ENCODE measurements at regions not wholly inside any gene's neighbourhood (a gene's known extent, or its start where the extent isn't known, plus 50 kb on each side); places are given as distances from the start of the nearest gene placed in this dataset.

DNA sequence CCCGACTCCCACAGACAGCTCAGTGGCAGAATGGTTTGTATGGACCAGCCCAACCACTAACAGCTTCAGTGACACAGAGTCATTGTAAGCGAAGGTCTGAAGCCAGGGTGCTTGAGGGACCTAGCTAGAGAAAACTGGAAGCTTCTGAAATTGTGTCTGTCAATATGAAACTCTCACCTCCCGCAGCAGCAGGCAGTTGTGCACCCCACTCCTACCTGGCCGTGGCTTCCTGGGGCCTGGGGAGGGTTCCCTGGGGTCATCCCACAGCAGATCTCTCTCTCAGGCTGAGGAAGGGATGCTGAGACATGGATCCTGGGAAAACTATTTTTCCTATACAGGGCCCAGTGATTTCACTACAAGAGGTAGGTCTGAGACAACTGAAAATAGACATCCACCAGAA, 229.5 kb downstream of the TFCP2L1 start:
- H3K27me3 Mint-ChIP-seq: peaks cover 4% of the 10 kb centered on the region
- no peak overlapping the region for H3K27ac Mint-ChIP-seq
- ChIA-PET CTCF (no interaction called here), POLR2A (no interaction called here)
- H3K36me3 Mint-ChIP-seq (ENCODE audit: low read depth): no peaks in the 10 kb centered on the region
- H3K4me1 Mint-ChIP-seq: no peaks in the 10 kb centered on the region
- no peak for ATAC-seq (ENCODE audit: low read depth)
- no peak overlapping the region for H3K4me3 Mint-ChIP-seq
- intact Hi-C loops (cut with micrococcal nuclease): no loop called here
- TF ChIP-seq, protein P1, sequence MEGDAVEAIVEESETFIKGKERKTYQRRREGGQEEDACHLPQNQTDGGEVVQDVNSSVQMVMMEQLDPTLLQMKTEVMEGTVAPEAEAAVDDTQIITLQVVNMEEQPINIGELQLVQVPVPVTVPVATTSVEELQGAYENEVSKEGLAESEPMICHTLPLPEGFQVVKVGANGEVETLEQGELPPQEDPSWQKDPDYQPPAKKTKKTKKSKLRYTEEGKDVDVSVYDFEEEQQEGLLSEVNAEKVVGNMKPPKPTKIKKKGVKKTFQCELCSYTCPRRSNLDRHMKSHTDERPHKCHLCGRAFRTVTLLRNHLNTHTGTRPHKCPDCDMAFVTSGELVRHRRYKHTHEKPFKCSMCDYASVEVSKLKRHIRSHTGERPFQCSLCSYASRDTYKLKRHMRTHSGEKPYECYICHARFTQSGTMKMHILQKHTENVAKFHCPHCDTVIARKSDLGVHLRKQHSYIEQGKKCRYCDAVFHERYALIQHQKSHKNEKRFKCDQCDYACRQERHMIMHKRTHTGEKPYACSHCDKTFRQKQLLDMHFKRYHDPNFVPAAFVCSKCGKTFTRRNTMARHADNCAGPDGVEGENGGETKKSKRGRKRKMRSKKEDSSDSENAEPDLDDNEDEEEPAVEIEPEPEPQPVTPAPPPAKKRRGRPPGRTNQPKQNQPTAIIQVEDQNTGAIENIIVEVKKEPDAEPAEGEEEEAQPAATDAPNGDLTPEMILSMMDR (IDR thresholded peaks at IDR 0.05): no peak
- DNase-seq: no peak
- H3K9me3 Mint-ChIP-seq: no peaks in the 10 kb centered on the region

DNA sequence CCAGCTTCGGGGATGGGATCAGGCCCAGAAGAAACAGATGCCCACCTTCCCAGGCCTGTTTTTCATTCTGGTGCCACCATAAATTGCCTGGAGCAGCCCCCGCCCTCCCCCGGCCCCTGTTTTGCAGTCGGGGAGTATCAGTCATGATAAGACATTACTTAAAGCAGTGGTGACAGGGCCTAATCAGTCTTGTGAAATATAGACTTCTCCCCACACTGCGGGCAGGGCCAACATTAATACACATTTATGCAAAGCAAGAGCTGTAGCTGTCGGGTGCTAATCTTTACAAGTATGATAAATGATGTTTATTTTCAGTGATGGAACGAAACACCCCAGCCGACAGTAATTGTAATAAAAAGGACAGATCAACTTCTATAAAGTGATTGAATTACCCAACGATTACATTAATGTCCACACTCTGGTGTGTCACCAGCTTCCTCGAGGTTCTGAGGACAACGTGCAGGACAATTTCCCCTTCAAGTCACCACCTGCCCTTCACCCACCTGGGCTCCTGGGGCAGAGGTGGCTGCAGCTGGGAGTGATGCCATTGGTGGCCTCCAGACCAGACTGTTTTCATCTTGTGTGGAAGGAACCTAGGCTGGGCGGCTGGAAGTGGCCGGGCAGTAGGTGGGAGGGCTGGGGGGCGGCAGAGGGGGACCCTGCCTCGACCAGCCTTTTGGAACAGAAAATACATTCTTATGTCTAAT, 226.0 kb downstream of the TFCP2L1 start:
- CTCF ChIA-PET: no interaction called here

DNA sequence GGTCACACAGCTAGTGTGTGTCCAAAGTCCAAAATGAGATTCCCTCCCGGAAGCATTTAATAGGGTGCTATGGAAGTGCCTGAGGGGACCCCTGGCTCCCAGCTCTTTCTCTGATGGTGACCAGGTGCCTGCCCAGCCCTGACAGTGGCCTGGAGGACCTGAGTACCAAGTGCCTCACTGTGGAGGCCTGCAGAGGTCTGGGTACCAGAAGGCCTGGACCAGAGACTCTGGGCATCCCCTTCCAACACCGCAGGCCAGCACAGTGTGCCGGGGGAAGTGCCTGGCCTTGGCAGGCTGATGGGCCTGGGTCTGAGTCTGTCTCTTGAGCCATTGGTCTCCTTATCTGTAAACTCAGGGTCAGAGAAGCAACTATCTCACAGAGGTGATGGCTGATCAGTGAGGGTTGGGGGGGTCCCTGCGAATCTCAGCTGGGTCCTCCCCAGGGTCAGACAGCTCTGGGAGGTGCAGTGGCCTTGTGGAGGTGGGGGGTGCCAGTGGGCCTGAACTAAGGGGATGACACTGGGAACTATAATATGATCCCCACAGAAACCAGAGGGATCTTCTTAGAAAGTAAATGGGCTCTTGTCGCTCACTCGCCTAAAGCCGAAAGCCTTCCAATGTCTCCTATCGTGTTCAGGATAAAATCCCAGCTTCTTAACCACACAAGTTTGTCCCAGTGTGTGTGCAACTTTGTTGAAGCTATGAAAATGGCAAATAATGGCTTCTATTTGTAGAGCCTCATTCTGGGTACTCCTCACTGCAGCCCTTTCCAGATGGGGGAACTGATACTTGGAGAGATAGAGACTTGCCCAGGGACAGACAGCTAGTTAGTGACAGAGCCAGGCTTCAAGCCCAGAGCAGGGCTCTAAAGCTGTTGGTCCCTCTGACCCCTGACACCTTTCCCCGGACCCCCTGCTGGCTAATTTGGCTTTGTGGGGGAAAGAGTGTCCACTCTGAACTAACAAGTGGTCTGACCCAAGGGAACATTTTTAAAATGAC, 225.1 kb downstream of the TFCP2L1 start:
- POLR2A ChIA-PET: no interaction called here
- CTCF ChIA-PET: no interaction called here
- ATAC-seq (ENCODE audit: low read depth): no peak
- no peak for DNase-seq
- H3K4me1 Mint-ChIP-seq: no peaks in the 10 kb centered on the region
- H3K36me3 Mint-ChIP-seq (ENCODE audit: low read depth): no peaks in the 10 kb centered on the region
- H3K27me3 Mint-ChIP-seq: no peaks in the 10 kb centered on the region
- no peaks in the 10 kb centered on the region for H3K9me3 Mint-ChIP-seq
- intact Hi-C loops (cut with micrococcal nuclease): no loop called here
- no peak overlapping the region for H3K4me3 Mint-ChIP-seq
- TF ChIP-seq, protein P1 (IDR thresholded peaks at IDR 0.05): no peak
- H3K27ac Mint-ChIP-seq: no peak overlapping the region

More for the DNA sequence above, 226.0 kb downstream of the TFCP2L1 start:
- ATAC-seq (ENCODE audit: low read depth) (no peak), DNase-seq (no peak)
- H3K27me3 Mint-ChIP-seq: no peaks in the 10 kb centered on the region
- no peaks in the 10 kb centered on the region for H3K9me3 Mint-ChIP-seq
- H3K4me1 Mint-ChIP-seq: no peaks in the 10 kb centered on the region
- POLR2A ChIA-PET: no interaction called here
- H3K4me3 Mint-ChIP-seq: no peak overlapping the region
- intact Hi-C loops (cut with micrococcal nuclease): no loop called here
- H3K27ac Mint-ChIP-seq: no peak overlapping the region
- no peaks in the 10 kb centered on the region for H3K36me3 Mint-ChIP-seq (ENCODE audit: low read depth)
- TF ChIP-seq, protein P1 (IDR thresholded peaks at IDR 0.05): no peak

DNA sequence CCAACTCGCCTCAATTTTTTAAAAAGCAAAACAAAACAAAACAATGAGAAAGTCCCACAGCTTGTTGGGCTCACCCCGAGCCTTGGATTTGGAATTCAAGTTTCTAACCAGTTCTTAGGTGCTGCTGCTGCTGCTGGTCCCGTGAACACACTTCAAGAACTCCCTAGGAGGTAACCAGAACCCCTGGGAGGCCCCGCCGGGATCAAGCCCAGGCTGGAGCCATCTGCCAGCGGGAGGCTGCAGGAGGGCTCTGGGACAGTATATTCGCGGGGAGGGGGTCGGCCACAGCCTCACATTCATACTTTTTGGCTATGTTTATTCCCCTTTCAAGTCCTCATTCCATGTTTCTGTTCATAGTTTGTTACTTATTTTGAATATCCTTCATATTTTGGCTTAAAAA, 223.4 kb downstream of the TFCP2L1 start:
- no peak for DNase-seq
- Mint-ChIP-seq H3K36me3 (ENCODE audit: low read depth) (no peaks in the 10 kb centered on the region), H3K27ac (no peak overlapping the region), H3K4me3 (no peak overlapping the region), H3K9me3 (no peaks in the 10 kb centered on the region), H3K27me3 (no peaks in the 10 kb centered on the region), H3K4me1 (no peaks in the 10 kb centered on the region)
- CTCF ChIA-PET: no interaction called here
- intact Hi-C loops (cut with micrococcal nuclease): no loop called here
- ATAC-seq (ENCODE audit: low read depth): no peak
- TF ChIP-seq, protein P1 (IDR thresholded peaks at IDR 0.05): no peak
- POLR2A ChIA-PET: no interaction called here

DNA sequence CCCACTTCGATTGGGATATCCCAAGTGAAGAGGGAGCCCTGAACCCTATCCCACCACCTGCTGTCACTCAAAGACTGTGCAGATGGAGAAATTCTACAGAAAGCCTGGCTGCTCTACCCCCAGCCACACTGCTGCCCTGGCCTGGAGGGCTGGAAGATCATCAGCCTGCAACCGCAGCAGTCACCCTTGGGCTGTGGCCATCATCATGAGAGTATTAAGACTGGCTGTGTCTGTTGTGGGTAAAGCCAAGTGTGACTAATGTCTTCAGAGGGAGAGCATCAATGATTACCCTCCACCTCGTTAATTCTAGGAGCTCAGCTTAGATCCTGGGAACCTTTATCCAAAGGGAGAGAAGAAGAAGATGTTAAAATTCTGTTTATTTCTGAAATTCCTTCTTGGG, 221.5 kb downstream of the TFCP2L1 start:
- ATAC-seq (ENCODE audit: low read depth) (no peak), DNase-seq (no peak)
- no peak overlapping the region for H3K27ac Mint-ChIP-seq
- H3K36me3 Mint-ChIP-seq (ENCODE audit: low read depth): no peaks in the 10 kb centered on the region
- intact Hi-C loops (cut with micrococcal nuclease): no loop called here
- H3K27me3 Mint-ChIP-seq: no peaks in the 10 kb centered on the region
- H3K4me1 Mint-ChIP-seq: no peaks in the 10 kb centered on the region
- TF ChIP-seq, protein P1 (IDR thresholded peaks at IDR 0.05): no peak
- ChIA-PET CTCF (no interaction called here), POLR2A (no interaction called here)
- H3K4me3 Mint-ChIP-seq: no peak overlapping the region
- no peaks in the 10 kb centered on the region for H3K9me3 Mint-ChIP-seq
